GM12874 (cell line): ENCODE measurements at regions not wholly inside any gene's neighbourhood (a gene's known extent, or its start where the extent isn't known, plus 50 kb on each side); places are given as distances from the start of the nearest gene placed in this dataset.

Source experiments
- TF ChIP-seq, protein P1 (sequence below): IDR thresholded peaks from 2 replicates; pipeline ENCODE4 v1.5.1; 2011; ENCODE audit warnings: low read depth, mild to moderate bottlenecking, control low read depth, low read length, moderate library complexity; ENCODE audit not compliant: insufficient read depth

- TF ChIP-seq, protein P1, sequence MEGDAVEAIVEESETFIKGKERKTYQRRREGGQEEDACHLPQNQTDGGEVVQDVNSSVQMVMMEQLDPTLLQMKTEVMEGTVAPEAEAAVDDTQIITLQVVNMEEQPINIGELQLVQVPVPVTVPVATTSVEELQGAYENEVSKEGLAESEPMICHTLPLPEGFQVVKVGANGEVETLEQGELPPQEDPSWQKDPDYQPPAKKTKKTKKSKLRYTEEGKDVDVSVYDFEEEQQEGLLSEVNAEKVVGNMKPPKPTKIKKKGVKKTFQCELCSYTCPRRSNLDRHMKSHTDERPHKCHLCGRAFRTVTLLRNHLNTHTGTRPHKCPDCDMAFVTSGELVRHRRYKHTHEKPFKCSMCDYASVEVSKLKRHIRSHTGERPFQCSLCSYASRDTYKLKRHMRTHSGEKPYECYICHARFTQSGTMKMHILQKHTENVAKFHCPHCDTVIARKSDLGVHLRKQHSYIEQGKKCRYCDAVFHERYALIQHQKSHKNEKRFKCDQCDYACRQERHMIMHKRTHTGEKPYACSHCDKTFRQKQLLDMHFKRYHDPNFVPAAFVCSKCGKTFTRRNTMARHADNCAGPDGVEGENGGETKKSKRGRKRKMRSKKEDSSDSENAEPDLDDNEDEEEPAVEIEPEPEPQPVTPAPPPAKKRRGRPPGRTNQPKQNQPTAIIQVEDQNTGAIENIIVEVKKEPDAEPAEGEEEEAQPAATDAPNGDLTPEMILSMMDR = no peak
These were observed 402.6 kb upstream of the NFIA start for GRCh38 chr1:60679524-60680375.

GRCh38 chr1:60678802-60679201, 403.6 kb upstream of the NFIA start:
- TF ChIP-seq, protein P1 = no peak

DNA sequence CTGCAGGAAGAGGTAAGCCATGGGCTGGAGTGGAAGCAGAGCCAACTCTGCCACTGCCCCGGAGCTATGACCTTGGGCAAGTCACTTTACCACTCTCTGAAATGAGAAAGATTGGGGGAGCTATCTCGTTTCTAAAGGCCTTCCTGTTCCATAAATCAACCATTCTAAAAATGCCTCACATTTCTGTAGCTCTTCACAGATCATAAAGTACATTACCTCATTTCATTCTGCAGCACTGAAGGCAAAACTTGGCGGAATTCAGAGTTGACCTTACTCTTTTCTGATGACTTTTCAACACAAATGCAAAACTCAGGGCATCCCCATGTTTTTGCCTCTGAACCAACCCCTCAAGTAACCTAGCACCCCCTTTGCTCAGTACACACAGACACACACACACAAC, 404.0 kb upstream of the NFIA start:
- TF ChIP-seq, protein P1 = no peak

DNA sequence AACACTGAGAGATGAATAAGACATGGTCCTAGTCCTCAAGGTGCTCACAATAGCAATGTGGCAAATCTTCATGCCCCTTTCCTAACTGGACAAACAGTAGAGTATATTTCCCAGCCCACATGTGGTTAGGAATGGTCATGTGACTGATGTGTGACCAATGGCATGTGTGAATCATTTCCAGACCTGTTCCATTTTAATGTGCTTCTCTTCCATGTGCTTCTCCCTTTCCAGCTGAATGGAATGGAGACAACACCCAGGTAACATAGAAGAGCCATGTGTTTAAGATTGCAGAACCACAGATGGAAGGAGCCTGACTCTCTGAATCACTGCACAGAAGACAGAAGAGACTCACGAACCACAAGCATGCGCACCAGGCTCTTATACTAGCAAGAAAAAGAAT, 409.9 kb upstream of the NFIA start:
- TF ChIP-seq, protein P1 = no peak

DNA sequence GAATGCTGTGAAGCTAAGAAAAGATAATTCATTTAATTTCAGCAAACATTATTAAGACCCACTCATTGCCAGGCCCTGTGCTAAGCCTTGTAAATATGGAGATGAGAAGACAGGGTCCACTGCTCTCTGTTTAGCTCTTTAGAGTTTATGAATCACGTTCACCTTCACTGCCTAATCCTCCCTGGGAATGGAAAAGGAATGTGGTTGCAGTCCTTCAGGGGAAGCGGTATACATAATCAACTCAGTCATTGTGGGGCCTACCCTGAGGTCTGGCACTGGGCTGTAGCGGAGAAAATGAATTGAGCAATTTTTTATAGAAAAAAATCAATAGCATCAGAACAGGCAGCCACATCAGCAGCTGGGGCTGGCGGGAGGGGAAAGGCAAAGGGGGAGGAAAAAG, 412.1 kb upstream of the NFIA start:
- TF ChIP-seq, protein P1 = no peak

DNA sequence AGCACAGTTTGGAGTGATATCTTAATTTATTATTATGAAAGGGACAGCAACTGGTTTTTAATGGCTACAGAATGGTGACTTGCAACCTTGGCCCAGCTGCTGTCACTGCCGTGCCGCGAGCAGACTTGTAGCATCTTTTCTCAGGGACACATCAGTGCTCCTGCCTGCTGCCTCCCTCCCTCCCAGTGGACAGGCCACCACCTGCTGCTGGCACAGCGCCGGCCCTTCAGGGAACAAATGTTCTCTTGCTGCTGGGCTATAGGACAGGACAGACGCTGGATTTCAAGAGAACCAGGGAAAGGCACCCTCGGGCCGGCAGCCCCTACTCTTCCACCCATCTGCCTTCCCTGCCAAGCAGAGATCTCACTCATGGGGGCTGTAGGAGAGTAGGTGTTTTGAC, 413.8 kb upstream of the NFIA start:
- TF ChIP-seq, protein P1 = no peak

- TF ChIP-seq, protein P1 = no peak
These were observed 417.1 kb upstream of the NFIA start for GRCh38 chr1:60665311-60665710.
